ENCODE measurements at regions not wholly inside any gene's neighbourhood (a gene's known extent, or its start where the extent isn't known, plus 50 kb on each side); places are given as distances from the start of the nearest gene placed in this dataset.

- no peak for TF ChIP-seq TCF3 (IDR thresholded peaks at IDR 0.05; ENCODE audit: borderline replicate concordance, insufficient read depth, low read depth, low read length)
- no peak for TF ChIP-seq CTCF (IDR thresholded peaks at IDR 0.05 in 2 of 3, conservative IDR thresholded peaks at IDR 0.05 in 1 of 3; ENCODE audit: control insufficient read depth in 2 of 3, extremely low read depth in 1 of 3, insufficient read depth in 1 of 3, low read depth in 3 of 3, low read length in 3 of 3)
- no peak for TF ChIP-seq CEBPZ (IDR thresholded peaks at IDR 0.05; ENCODE audit: low read depth, low read length)
- TF ChIP-seq FOXK2 (IDR thresholded peaks at IDR 0.05) = no peak
- TF ChIP-seq FOXM1 (IDR thresholded peaks at IDR 0.05; ENCODE audit: low read depth, low read length) = no peak
Observed at GRCh38 chr4:84403656-84404055, 95.4 kb downstream of the NKX6-1 start.
